GM12864 (cell line): ENCODE measurements at regions not wholly inside any gene's neighbourhood (a gene's known extent, or its start where the extent isn't known, plus 50 kb on each side); places are given as distances from the start of the nearest gene placed in this dataset.
"Not testable (repeated sequence)": the region's sequence is repeated elsewhere in the genome, so short reads cannot be mapped to it uniquely, and the experiment has no call there.

Source experiments
- DNase-seq: peaks from one replicate; pipeline ENCODE4 v3.0.0-alpha.2; 2011; ENCODE audit warnings: low read depth
- H3K4me3 ChIP-seq: 2 replicates; pipeline ENCODE4 v1.5.1; 2011; ENCODE audit warnings: mild to moderate bottlenecking, low read depth, low read length, control low read depth
- TF ChIP-seq, protein P1 (sequence below): IDR thresholded peaks from 2 replicates; pipeline ENCODE4 v1.5.1; 2011; ENCODE audit warnings: low read depth, mild to moderate bottlenecking, moderate library complexity, low read length, control low read depth, inconsistent platforms; ENCODE audit errors: missing control alignments

- no peak for DNase-seq
- no peak overlapping the region for H3K4me3 ChIP-seq
- TF ChIP-seq, protein P1, sequence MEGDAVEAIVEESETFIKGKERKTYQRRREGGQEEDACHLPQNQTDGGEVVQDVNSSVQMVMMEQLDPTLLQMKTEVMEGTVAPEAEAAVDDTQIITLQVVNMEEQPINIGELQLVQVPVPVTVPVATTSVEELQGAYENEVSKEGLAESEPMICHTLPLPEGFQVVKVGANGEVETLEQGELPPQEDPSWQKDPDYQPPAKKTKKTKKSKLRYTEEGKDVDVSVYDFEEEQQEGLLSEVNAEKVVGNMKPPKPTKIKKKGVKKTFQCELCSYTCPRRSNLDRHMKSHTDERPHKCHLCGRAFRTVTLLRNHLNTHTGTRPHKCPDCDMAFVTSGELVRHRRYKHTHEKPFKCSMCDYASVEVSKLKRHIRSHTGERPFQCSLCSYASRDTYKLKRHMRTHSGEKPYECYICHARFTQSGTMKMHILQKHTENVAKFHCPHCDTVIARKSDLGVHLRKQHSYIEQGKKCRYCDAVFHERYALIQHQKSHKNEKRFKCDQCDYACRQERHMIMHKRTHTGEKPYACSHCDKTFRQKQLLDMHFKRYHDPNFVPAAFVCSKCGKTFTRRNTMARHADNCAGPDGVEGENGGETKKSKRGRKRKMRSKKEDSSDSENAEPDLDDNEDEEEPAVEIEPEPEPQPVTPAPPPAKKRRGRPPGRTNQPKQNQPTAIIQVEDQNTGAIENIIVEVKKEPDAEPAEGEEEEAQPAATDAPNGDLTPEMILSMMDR: no peak
These were observed 148.2 kb upstream of the CITED2 start for GRCh38 chr6:139522511-139523220.

DNA sequence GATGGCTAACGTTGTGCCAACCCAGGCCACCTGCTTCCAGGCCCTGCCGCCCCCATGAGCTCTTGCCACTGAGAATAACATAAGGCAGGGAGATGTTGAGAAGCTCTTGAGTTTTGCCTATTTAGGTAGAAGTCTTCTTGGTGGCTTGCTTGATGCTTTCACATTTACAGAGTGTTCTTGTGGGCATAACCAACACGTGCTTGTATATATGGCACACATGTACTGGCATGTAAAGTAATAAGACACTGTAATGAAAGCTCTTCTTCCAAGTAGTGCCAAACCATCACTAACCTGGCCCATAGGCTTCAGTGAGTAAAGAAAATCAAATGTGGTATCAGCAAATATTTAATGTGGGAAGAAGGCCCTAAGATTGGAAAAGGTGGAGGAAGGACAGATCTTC, 146.9 kb upstream of the CITED2 start:
- TF ChIP-seq, protein P1: no peak
- DNase-seq: no peak
- no peak overlapping the region for H3K4me3 ChIP-seq

DNA sequence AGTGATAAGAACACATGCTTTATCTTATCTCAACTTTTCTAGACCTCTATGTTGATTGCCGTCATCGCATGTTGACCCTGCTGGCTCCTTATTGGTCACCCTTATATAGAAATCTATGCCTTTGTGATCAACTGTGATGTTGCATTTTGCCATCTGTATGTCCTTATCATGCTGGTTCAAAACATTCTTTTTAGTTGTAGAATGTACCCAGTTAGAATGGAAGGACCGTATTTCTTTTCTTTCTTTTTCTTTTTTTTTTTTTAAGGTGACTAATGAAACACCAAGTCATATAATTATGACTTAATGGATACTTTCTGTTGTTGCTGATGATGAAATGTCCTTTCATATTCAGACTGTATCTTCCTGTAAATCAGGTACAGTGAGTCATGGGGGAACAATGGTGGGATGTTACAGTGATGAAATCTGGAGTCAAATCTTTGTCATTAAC, 145.9 kb upstream of the CITED2 start:
- TF ChIP-seq, protein P1: no peak
- no peak overlapping the region for H3K4me3 ChIP-seq
- DNase-seq: no peak

GRCh38 chr6:139519571-139520031, 145.2 kb upstream of the CITED2 start:
- H3K4me3 ChIP-seq: no peak overlapping the region
- TF ChIP-seq, protein P1: no peak
- DNase-seq: no peak

DNA sequence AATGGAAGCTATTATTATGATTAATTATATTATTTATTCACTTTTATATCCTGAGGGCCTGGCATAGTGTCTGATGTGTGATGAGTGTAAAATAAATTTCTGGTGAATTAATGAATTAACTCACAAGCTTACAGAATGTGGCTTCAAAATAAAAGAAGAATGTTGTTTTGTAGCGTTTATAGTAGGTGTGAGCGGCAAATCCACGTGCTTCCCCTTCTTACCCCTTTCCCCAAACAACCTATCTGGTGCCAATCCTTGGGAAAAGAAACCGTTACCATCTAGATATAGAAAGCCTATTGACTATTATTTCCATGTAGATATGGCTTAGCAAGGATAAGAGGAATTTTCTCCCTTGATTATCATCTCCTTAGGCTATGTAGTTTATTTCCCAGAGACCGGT, 144.6 kb upstream of the CITED2 start:
- no peak for DNase-seq
- TF ChIP-seq, protein P1: no peak
- no peak overlapping the region for H3K4me3 ChIP-seq

DNA sequence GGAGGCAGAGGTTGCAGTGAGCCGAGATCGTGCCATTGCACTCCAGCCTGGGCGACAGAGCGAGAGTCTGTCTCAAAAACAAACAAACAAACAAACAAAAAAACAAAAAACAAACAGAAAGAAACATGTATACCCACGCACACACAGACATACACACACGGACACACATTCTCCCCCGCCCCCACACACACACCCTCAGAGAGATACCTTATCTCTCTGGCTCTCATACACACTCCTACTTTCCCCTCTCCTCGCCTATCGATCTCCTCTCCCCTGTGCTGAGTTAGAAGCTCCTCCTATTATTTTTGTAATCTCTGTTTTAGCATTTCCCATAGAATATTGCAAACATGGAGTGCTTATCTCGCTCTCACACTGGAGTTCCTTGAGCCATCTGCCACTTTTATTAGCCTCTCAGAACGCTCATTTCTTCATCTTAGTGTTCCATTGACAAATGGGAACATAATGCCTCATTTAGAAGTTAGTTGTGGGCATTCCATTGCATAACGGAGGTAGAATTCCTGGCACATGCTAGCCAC, 144.2 kb upstream of the CITED2 start:
- TF ChIP-seq, protein P1: no peak
- no peak for DNase-seq
- H3K4me3 ChIP-seq: no peak overlapping the region

- not testable (repeated sequence) for H3K4me3 ChIP-seq, DNase-seq
These were observed 143.6 kb upstream of the CITED2 start for GRCh38 chr6:139517998-139518555.
